Hepatocyte (in vitro differentiated cells): ENCODE measurements at regions not wholly inside any gene's neighbourhood (a gene's known extent, or its start where the extent isn't known, plus 50 kb on each side); places are given as distances from the start of the nearest gene placed in this dataset.

Experiments used
- EZH2 ChIP-seq: fragments of 200-600 bp; sonication (generic); IDR thresholded peaks from 2 replicates; pipeline ENCODE4 v1.6.1; 2016; ENCODE audit warnings: antibody characterized with exemption, mild to moderate bottlenecking, borderline replicate concordance
- EZH2phosphoT487 ChIP-seq: fragments of 200-600 bp; sonication (generic); IDR thresholded peaks from one replicate; pipeline ENCODE4 v1.6.1; 2018; ENCODE audit warnings: antibody characterized with exemption, mild to moderate bottlenecking, low read depth, moderate library complexity; ENCODE audit not compliant: unreplicated experiment, severe bottlenecking
- TF ChIP-seq, protein P1 (sequence below): fragments of 200-600 bp; sonication (generic); IDR thresholded peaks from 2 replicates; pipeline ENCODE4 v1.5.1; 2016; ENCODE audit warnings: antibody characterized with exemption, mild to moderate bottlenecking; ENCODE audit not compliant: poor library complexity

DNA sequence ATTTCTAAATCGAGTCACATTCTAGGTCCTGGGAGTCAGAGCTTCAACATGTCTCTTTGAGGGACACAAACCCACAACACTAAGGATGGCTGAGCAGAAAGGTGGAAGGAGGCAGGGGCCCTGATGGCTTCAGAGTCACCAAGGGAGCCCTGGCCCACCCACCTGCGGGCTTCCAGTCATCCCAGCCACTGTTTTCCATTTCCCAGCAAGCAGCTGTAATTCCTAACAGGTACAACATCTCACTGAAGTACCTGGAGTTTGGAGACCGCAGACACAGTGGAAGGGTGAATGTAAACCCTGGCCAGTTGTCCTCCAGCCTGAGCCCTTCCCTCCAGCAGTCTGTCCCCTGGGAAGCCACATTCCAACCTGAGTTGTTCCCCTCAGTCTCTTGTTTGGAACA lies 562.8 kb downstream of the TBC1D22A start:
- TF ChIP-seq, protein P1, sequence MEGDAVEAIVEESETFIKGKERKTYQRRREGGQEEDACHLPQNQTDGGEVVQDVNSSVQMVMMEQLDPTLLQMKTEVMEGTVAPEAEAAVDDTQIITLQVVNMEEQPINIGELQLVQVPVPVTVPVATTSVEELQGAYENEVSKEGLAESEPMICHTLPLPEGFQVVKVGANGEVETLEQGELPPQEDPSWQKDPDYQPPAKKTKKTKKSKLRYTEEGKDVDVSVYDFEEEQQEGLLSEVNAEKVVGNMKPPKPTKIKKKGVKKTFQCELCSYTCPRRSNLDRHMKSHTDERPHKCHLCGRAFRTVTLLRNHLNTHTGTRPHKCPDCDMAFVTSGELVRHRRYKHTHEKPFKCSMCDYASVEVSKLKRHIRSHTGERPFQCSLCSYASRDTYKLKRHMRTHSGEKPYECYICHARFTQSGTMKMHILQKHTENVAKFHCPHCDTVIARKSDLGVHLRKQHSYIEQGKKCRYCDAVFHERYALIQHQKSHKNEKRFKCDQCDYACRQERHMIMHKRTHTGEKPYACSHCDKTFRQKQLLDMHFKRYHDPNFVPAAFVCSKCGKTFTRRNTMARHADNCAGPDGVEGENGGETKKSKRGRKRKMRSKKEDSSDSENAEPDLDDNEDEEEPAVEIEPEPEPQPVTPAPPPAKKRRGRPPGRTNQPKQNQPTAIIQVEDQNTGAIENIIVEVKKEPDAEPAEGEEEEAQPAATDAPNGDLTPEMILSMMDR: no peak
- TF ChIP-seq EZH2 (no peak), EZH2phosphoT487 (no peak)
